IPS-20b (cell line): ENCODE measurements at regions not wholly inside any gene's neighbourhood (a gene's known extent, or its start where the extent isn't known, plus 50 kb on each side); places are given as distances from the start of the nearest gene placed in this dataset.
"Not testable (repeated sequence)": the region's sequence is repeated elsewhere in the genome, so short reads cannot be mapped to it uniquely, and the experiment has no call there.

Experiments used
- H3K27ac ChIP-seq: one replicate; pipeline ENCODE4 v1.5.1; 2013; ENCODE audit warnings: low read length
- H3K27me3 ChIP-seq: 2 replicates; pipeline ENCODE4 v1.6.1; 2013; ENCODE audit warnings: mild to moderate bottlenecking, low read length, inconsistent platforms; ENCODE audit not compliant: insufficient read depth
- H3K36me3 ChIP-seq: 2 replicates; pipeline ENCODE4 v1.6.1; 2013; ENCODE audit warnings: low read depth, mild to moderate bottlenecking, inconsistent platforms, low read length, moderate library complexity; ENCODE audit not compliant: insufficient read depth
- H3K4me1 ChIP-seq: 2 replicates; pipeline ENCODE4 v1.6.1; 2013; ENCODE audit warnings: mild to moderate bottlenecking, control low read depth, inconsistent platforms, low read length, moderate library complexity; ENCODE audit not compliant: insufficient read depth
- H3K4me3 ChIP-seq: 2 replicates; pipeline ENCODE4 v1.5.1; 2013; ENCODE audit warnings: mild to moderate bottlenecking, low read length, inconsistent platforms
- H3K9ac ChIP-seq: 2 replicates; pipeline ENCODE4 v1.6.1; 2013; ENCODE audit warnings: low read depth, mild to moderate bottlenecking, inconsistent platforms, low read length, moderate library complexity
- H3K9me3 ChIP-seq: 2 replicates; pipeline ENCODE4 v1.6.1; 2013; ENCODE audit warnings: mild to moderate bottlenecking, low read depth, low read length, inconsistent platforms; ENCODE audit not compliant: insufficient read depth

GRCh38 chr9:24071716-24072115 is 245.7 kb upstream of the ELAVL2 start:
- Histone ChIP-seq H3K9ac (no peak overlapping the region), H3K4me3 (no peak overlapping the region)

GRCh38 chr9:24071091-24071490 is 245.1 kb upstream of the ELAVL2 start:
- Histone ChIP-seq H3K9me3 (no peaks in the 10 kb centered on the region), H3K4me1 (peaks cover 13% of the 10 kb centered on the region; the same call in 1 of the 2 replicates), H3K36me3 (no peaks in the 10 kb centered on the region), H3K27me3 (no peaks in the 10 kb centered on the region), H3K27ac (no peak overlapping the region), H3K4me3 (no peak overlapping the region), H3K9ac (no peak overlapping the region)

More at GRCh38 chr9:24071716-24072115, 245.7 kb upstream of the ELAVL2 start:
- Histone ChIP-seq H3K27ac (no peak overlapping the region), H3K4me1 (peaks cover 13% of the 10 kb centered on the region; the same call in 1 of the 2 replicates), H3K27me3 (no peaks in the 10 kb centered on the region), H3K9me3 (no peaks in the 10 kb centered on the region), H3K36me3 (no peaks in the 10 kb centered on the region)

- not testable (repeated sequence) for H3K9me3 ChIP-seq, H3K9ac ChIP-seq, H3K36me3 ChIP-seq, H3K4me1 ChIP-seq, H3K27me3 ChIP-seq, H3K27ac ChIP-seq, H3K4me3 ChIP-seq
Measured at GRCh38 chr9:24067107-24067506, 241.1 kb upstream of the ELAVL2 start.

GRCh38 chr9:24059651-24060050 is 233.6 kb upstream of the ELAVL2 start:
- H3K27ac ChIP-seq, result no peak overlapping the region
- no peak overlapping the region for H3K9ac ChIP-seq
- no peak overlapping the region for H3K4me3 ChIP-seq
- H3K36me3 ChIP-seq, result no peaks in the 10 kb centered on the region
- no peaks in the 10 kb centered on the region for H3K9me3 ChIP-seq
- H3K27me3 ChIP-seq, result no peaks in the 10 kb centered on the region
- H3K4me1 ChIP-seq, result no peaks in the 10 kb centered on the region; the same call in 1 of the 2 replicates

- H3K9me3 ChIP-seq, result no peaks in the 10 kb centered on the region
- no peak overlapping the region for H3K4me3 ChIP-seq
- no peaks in the 10 kb centered on the region for H3K36me3 ChIP-seq
- no peak overlapping the region for H3K9ac ChIP-seq
- H3K4me1 ChIP-seq, result no peaks in the 10 kb centered on the region
- H3K27me3 ChIP-seq, result no peaks in the 10 kb centered on the region
- no peak overlapping the region for H3K27ac ChIP-seq
Measured at GRCh38 chr9:24051587-24051986, 225.5 kb upstream of the ELAVL2 start.

GRCh38 chr9:24050239-24050638 is 224.2 kb upstream of the ELAVL2 start:
- H3K27me3 ChIP-seq, H3K9me3 ChIP-seq, H3K27ac ChIP-seq, H3K36me3 ChIP-seq, H3K9ac ChIP-seq, H3K4me1 ChIP-seq, H3K4me3 ChIP-seq: not testable (repeated sequence)

- H3K9me3 ChIP-seq, result no peaks in the 10 kb centered on the region
- H3K4me1 ChIP-seq, result no peaks in the 10 kb centered on the region
- no peaks in the 10 kb centered on the region for H3K27me3 ChIP-seq
- no peak overlapping the region for H3K27ac ChIP-seq
- no peak overlapping the region for H3K4me3 ChIP-seq
- H3K9ac ChIP-seq, result no peak overlapping the region
- no peaks in the 10 kb centered on the region for H3K36me3 ChIP-seq
Measured at GRCh38 chr9:24045150-24045549, 219.1 kb upstream of the ELAVL2 start.

- H3K4me3 ChIP-seq, result no peak overlapping the region
- H3K9me3 ChIP-seq, result no peaks in the 10 kb centered on the region
- H3K4me1 ChIP-seq, result no peaks in the 10 kb centered on the region
- H3K27ac ChIP-seq, result no peak overlapping the region
- H3K27me3 ChIP-seq, result no peaks in the 10 kb centered on the region
- H3K36me3 ChIP-seq, result no peaks in the 10 kb centered on the region
- no peak overlapping the region for H3K9ac ChIP-seq
Measured at GRCh38 chr9:24044576-24044975, 218.5 kb upstream of the ELAVL2 start.

GRCh38 chr9:24041160-24041690 is 215.2 kb upstream of the ELAVL2 start:
- Histone ChIP-seq H3K9me3 (no peaks in the 10 kb centered on the region), H3K4me1 (peaks cover 9% of the 10 kb centered on the region), H3K27ac (no peak overlapping the region), H3K4me3 (no peak overlapping the region), H3K27me3 (no peaks in the 10 kb centered on the region), H3K36me3 (no peaks in the 10 kb centered on the region), H3K9ac (no peak overlapping the region)

- Histone ChIP-seq H3K27me3 (no peaks in the 10 kb centered on the region), H3K4me1 (peaks cover 17% of the 10 kb centered on the region), H3K9me3 (no peaks in the 10 kb centered on the region), H3K27ac (peak overlapping the region; percentile 60), H3K4me3 (0 out of 2 replicates have a peak overlapping the region, but pooled peaks have one; percentile 35), H3K9ac (peak overlapping the region; percentile 26; the same call in 1 of the 2 replicates), H3K36me3 (no peaks in the 10 kb centered on the region)
Measured at GRCh38 chr9:24036459-24036858, 210.4 kb upstream of the ELAVL2 start.

- H3K4me1 ChIP-seq, result peaks cover 17% of the 10 kb centered on the region
- H3K27ac ChIP-seq, result peak overlapping the region; percentile 60
- H3K4me3 ChIP-seq, result peak overlapping the region; percentile 35; the same call in 1 of the 2 replicates
- H3K9ac ChIP-seq, result peak overlapping the region; percentile 31; the same call in 1 of the 2 replicates
- no peaks in the 10 kb centered on the region for H3K9me3 ChIP-seq
- no peaks in the 10 kb centered on the region for H3K36me3 ChIP-seq
- no peaks in the 10 kb centered on the region for H3K27me3 ChIP-seq
Measured at GRCh38 chr9:24035816-24036215, 209.8 kb upstream of the ELAVL2 start.

- H3K9ac ChIP-seq, result no peak overlapping the region
- no peaks in the 10 kb centered on the region for H3K9me3 ChIP-seq
- H3K27me3 ChIP-seq, result no peaks in the 10 kb centered on the region
- no peaks in the 10 kb centered on the region for H3K36me3 ChIP-seq
- H3K27ac ChIP-seq, result no peak overlapping the region
- H3K4me3 ChIP-seq, result no peak overlapping the region
- peaks cover 9% of the 10 kb centered on the region for H3K4me1 ChIP-seq
Measured at GRCh38 chr9:24011881-24012280, 185.8 kb upstream of the ELAVL2 start.
